GM19025 (cell line): ENCODE measurements at regions not wholly inside any gene's neighbourhood (a gene's known extent, or its start where the extent isn't known, plus 50 kb on each side); places are given as distances from the start of the nearest gene placed in this dataset.
"Not testable (repeated sequence)": the region's sequence is repeated elsewhere in the genome, so short reads cannot be mapped to it uniquely, and the experiment has no call there.

ENCODE experiments used
- ATAC-seq: cut with Tn5 transposase; IDR thresholded peaks from one replicate; pipeline ENCODE4 v1.9.1; 2021; ENCODE audit warnings: mild to moderate bottlenecking, low read depth, moderate library complexity; ENCODE audit not compliant: unreplicated experiment

- ATAC-seq, result no peak
These were observed 104.6 kb upstream of the PRKG2 start for GRCh38 chr4:81319657-81320056.

DNA sequence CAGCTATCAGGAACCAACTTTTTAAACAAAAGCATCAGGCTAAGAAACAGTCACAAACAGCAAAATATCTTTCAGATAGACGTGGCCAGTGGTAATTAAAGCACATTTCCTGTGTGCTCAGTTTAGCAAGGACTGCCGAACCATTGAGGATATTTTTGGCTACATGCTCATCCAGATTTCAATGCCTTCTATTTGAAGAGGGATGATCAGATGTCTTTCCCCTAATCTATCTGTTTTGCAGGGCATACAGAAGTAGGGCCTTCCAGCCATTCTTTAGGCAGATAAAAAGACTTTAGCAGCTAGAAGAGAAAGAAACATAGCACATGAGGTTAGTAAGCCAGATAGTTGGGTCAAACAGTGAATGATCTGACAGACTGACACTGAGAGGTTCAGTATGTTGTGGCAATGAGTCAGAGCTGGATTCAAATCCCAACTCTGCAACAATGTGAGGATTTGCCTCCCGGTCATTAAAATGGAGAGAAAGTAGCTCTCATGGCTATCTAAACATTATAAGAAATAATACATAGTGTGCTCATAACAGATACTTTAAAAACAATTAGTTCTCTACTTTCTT lies 100.0 kb upstream of the PRKG2 start:
- no peak for ATAC-seq

DNA sequence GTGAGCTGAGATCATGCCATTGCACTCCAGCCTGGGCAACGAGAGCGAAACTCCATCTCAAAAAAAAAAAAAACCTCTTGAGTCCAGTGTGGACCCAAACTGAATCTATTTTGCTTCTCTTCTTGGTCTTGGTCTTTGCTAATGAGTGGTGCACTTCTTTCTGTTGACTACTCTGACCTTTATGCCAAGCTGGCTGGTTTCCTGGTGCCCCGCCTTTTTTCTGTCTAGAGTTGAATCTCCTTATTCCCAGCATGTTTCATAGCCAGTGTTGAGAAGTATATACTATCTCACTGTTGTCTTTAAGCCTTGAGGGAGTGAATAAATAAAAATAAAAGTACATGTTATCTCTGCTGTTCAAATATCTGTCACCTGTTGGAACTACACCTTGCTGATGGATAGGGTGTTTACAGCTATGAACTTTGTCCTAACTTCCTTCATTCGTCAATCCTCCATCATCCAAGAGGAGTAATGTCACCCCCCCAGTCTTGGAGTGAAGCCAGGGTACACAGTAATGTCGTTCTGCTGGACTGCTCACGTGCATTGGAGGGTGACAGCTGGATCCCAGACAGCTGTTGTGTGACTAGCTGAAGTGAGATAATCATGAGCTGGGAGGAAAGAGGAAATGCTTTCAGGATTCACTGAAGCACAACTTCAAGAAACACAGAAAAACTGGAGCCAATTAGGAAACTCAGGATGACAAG lies 99.3 kb upstream of the PRKG2 start:
- no peak for ATAC-seq

- ATAC-seq, result no peak
These were observed 93.0 kb upstream of the PRKG2 start for GRCh38 chr4:81307991-81308390.

- no peak for ATAC-seq
These were observed 89.8 kb upstream of the PRKG2 start for GRCh38 chr4:81304871-81305270.

DNA sequence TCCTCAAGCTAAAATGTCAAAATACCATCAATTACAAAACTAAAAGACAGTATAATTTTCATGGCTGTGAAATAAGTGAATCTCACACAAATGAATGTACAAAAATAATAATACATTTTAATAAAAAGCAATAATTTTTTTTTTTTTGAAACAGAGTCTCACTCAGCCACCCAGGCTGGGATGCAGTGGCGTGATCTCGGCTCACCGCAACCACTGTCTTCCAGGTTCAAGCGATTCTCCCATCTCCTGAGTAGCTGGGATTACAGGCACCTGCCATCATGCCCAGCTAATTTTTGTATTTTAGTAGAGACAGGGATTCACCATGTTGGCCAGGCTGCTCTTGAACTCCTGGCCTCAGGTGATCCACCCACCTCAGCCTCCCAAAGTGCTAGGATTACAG lies 85.3 kb upstream of the PRKG2 start:
- ATAC-seq, result not testable (repeated sequence)

- ATAC-seq, result no peak
These were observed 75.8 kb upstream of the PRKG2 start for GRCh38 chr4:81290813-81291212.

DNA sequence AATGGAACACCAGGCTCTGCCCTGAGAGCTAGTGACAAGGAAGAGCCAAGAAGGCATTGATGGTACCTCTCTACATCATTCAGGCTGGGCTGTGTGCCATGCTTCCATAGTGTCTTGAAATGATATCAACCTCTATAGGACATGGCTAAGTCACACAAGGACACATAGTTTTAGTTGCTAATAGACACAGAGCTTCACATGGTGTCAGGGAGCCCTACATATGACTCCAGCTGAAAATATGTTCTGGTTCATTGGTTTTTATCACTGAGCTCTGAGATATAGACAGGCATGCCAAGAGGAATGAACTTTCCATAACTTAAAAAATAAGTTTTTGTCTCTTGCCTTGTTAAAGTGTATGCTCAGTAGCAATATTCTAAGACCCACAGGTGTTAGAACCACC lies 72.1 kb upstream of the PRKG2 start:
- ATAC-seq, result no peak

DNA sequence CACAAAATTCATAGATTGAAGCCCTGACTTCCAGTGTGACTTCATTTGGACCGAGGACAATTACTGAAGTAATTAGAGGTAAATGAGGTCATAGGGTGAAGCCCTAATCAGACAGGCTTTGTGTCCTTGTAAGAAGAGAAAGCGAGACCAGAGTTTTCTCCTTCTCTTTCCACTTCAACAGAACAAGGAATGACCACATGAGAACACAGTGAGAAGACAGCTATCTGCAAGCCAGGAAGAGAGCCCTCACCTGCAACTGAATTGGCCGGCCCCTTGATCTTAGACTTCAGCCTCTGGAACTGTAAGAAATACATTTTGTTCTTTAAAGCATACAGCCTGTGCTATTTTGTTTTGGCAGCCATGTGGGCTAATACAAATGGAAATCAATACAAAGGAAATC lies 67.1 kb upstream of the PRKG2 start:
- no peak for ATAC-seq

- ATAC-seq, result no peak
These were observed 59.4 kb upstream of the PRKG2 start for GRCh38 chr4:81274460-81274859.

- no peak for ATAC-seq
These were observed 57.6 kb upstream of the PRKG2 start for GRCh38 chr4:81272671-81273070.
